ENCODE measurements at regions not wholly inside any gene's neighbourhood (a gene's known extent, or its start where the extent isn't known, plus 50 kb on each side); places are given as distances from the start of the nearest gene placed in this dataset.

DNA sequence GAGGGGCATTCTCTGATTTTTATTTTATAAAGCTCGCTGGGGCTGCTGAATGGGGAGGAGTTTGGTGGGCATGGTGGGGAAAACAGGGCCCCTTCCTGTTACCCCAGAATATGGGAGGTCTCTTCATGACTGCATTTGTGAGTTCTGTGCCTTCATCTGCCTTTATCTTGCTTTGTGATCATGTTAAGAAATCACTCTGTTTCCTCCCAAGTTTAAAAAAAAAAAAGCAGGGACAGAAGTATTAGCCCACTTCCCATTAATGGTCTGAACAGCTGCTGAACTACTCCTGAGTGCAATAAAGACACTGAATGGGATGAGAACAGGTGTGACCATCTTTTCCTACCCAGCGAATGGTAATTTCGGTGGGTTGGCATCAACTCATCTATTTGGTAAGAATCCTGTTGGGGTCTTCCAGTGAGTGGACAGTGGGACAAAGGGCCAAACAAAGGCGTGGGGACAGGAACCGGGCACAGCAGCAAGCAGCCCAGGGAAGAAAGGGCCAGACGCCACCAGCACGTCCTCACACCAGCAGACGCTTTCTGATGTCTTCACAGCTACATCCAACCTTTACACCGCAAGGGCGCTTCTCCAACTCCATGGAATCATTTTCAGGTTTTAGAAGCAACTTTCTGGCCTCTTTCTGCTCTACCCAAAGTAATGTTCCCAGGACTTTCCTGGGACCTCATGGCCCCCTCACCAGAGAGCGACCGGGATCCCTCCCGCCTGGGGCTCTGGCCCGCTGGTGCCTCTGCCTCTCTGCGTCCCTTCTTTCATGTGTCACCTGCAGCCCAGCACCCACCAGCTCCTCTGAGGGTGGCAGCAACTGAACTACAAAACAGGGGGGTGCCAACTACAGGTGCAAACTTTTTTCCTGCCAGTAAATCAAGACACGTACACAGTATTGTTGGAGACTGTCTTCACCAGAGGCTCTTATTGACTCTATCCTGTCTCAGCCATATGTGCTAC is 160.2 kb downstream of the ADSS2 start:
- TF ChIP-seq, protein P1, sequence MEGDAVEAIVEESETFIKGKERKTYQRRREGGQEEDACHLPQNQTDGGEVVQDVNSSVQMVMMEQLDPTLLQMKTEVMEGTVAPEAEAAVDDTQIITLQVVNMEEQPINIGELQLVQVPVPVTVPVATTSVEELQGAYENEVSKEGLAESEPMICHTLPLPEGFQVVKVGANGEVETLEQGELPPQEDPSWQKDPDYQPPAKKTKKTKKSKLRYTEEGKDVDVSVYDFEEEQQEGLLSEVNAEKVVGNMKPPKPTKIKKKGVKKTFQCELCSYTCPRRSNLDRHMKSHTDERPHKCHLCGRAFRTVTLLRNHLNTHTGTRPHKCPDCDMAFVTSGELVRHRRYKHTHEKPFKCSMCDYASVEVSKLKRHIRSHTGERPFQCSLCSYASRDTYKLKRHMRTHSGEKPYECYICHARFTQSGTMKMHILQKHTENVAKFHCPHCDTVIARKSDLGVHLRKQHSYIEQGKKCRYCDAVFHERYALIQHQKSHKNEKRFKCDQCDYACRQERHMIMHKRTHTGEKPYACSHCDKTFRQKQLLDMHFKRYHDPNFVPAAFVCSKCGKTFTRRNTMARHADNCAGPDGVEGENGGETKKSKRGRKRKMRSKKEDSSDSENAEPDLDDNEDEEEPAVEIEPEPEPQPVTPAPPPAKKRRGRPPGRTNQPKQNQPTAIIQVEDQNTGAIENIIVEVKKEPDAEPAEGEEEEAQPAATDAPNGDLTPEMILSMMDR (IDR thresholded peaks at IDR 0.05; ENCODE audit: insufficient read depth, low read length): no peak
- TF ChIP-seq SPI1 (IDR thresholded peaks at IDR 0.05; ENCODE audit: borderline replicate concordance, low read depth) (peak; percentile 73), POLR2AphosphoS5 (IDR thresholded peaks at IDR 0.05; ENCODE audit: low read depth) (no peak), GABPA (IDR thresholded peaks at IDR 0.05; ENCODE audit: low read depth) (no peak)
- TF ChIP-seq, protein P2, sequence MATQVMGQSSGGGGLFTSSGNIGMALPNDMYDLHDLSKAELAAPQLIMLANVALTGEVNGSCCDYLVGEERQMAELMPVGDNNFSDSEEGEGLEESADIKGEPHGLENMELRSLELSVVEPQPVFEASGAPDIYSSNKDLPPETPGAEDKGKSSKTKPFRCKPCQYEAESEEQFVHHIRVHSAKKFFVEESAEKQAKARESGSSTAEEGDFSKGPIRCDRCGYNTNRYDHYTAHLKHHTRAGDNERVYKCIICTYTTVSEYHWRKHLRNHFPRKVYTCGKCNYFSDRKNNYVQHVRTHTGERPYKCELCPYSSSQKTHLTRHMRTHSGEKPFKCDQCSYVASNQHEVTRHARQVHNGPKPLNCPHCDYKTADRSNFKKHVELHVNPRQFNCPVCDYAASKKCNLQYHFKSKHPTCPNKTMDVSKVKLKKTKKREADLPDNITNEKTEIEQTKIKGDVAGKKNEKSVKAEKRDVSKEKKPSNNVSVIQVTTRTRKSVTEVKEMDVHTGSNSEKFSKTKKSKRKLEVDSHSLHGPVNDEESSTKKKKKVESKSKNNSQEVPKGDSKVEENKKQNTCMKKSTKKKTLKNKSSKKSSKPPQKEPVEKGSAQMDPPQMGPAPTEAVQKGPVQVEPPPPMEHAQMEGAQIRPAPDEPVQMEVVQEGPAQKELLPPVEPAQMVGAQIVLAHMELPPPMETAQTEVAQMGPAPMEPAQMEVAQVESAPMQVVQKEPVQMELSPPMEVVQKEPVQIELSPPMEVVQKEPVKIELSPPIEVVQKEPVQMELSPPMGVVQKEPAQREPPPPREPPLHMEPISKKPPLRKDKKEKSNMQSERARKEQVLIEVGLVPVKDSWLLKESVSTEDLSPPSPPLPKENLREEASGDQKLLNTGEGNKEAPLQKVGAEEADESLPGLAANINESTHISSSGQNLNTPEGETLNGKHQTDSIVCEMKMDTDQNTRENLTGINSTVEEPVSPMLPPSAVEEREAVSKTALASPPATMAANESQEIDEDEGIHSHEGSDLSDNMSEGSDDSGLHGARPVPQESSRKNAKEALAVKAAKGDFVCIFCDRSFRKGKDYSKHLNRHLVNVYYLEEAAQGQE (IDR thresholded peaks at IDR 0.05; ENCODE audit: insufficient replicate concordance, low read depth): no peak
